ENCODE measurements at regions not wholly inside any gene's neighbourhood (a gene's known extent, or its start where the extent isn't known, plus 50 kb on each side); places are given as distances from the start of the nearest gene placed in this dataset.

- DNase-seq (ENCODE audit: low spot score): no peak
- TF ChIP-seq, protein P1, sequence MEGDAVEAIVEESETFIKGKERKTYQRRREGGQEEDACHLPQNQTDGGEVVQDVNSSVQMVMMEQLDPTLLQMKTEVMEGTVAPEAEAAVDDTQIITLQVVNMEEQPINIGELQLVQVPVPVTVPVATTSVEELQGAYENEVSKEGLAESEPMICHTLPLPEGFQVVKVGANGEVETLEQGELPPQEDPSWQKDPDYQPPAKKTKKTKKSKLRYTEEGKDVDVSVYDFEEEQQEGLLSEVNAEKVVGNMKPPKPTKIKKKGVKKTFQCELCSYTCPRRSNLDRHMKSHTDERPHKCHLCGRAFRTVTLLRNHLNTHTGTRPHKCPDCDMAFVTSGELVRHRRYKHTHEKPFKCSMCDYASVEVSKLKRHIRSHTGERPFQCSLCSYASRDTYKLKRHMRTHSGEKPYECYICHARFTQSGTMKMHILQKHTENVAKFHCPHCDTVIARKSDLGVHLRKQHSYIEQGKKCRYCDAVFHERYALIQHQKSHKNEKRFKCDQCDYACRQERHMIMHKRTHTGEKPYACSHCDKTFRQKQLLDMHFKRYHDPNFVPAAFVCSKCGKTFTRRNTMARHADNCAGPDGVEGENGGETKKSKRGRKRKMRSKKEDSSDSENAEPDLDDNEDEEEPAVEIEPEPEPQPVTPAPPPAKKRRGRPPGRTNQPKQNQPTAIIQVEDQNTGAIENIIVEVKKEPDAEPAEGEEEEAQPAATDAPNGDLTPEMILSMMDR (IDR thresholded peaks at IDR 0.05; ENCODE audit: extremely low read depth, missing control alignments): no peak
Measured at GRCh38 chr2:77910136-77910535, 388.0 kb upstream of the LRRTM4 start.

GRCh38 chr2:77920838-77921366 lies 398.7 kb upstream of the LRRTM4 start:
- TF ChIP-seq, protein P1 (IDR thresholded peaks at IDR 0.05; ENCODE audit: extremely low read depth, missing control alignments): no peak
- DNase-seq (ENCODE audit: low spot score): no peak

GRCh38 chr2:77922567-77922966 lies 400.4 kb upstream of the LRRTM4 start:
- TF ChIP-seq, protein P1 (IDR thresholded peaks at IDR 0.05; ENCODE audit: extremely low read depth, missing control alignments): no peak
- DNase-seq (ENCODE audit: low spot score): no peak

- DNase-seq (ENCODE audit: low spot score): no peak
- TF ChIP-seq, protein P1 (IDR thresholded peaks at IDR 0.05; ENCODE audit: extremely low read depth, missing control alignments): no peak
Measured at GRCh38 chr2:77937366-77937765, 415.2 kb upstream of the LRRTM4 start.

DNA sequence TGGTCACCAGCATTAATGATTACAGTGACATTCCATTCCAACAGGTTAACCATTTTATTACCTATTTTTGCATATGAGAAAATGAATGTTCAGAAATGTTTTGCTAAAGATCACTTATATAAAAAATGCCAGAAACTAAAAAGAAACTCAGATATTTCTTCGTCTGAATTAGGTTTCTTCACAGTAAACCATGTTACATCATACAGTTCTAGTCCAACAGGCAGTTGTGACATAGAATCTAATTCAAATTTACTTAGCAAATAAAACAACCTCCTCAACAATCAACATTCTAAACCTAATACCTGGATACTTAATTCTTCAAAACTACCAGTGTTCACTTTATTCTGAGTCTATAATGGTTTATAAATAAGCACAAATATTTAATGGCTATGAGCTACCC lies 416.3 kb upstream of the LRRTM4 start:
- no peak for DNase-seq (ENCODE audit: low spot score)
- TF ChIP-seq, protein P1 (IDR thresholded peaks at IDR 0.05; ENCODE audit: extremely low read depth, missing control alignments): no peak

DNA sequence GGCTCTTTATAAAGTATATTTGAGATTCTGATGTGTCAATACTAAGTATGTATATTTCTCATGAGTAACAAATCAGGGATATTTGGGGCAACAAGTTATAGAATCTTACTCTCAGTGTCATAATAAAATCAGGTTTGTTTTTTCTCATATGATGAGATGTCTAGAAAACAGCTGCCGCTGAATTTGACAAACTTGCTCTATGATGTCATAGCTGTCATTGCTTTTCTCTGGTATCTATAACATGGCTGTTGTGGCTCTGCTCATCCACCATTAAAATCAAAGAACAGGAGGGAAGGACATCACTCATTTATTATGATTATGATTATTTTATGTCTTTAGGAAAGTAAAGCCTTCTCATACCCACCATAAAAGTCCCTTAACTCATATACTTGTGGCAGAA lies 417.2 kb upstream of the LRRTM4 start:
- TF ChIP-seq, protein P1 (IDR thresholded peaks at IDR 0.05; ENCODE audit: extremely low read depth, missing control alignments): no peak
- DNase-seq (ENCODE audit: low spot score): no peak

- no peak for DNase-seq (ENCODE audit: low spot score)
- TF ChIP-seq, protein P1 (IDR thresholded peaks at IDR 0.05; ENCODE audit: extremely low read depth, missing control alignments): no peak
Measured at GRCh38 chr2:77939801-77940200, 417.6 kb upstream of the LRRTM4 start.

Data from GM20000 (cell line).